Fibroblast of pulmonary artery (primary cell): ENCODE measurements at regions not wholly inside any gene's neighbourhood (a gene's known extent, or its start where the extent isn't known, plus 50 kb on each side); places are given as distances from the start of the nearest gene placed in this dataset.

Experiments
- DNase-seq: peaks from one replicate; pipeline ENCODE4 v3.0.0-alpha.2; 2010; ENCODE audit warnings: low read depth
- H3K4me3 ChIP-seq: replicated peaks from 2 replicates; pipeline ENCODE4 v1.5.1; 2011; ENCODE audit warnings: low read depth, mild to moderate bottlenecking, control low read depth, low read length, moderate library complexity
- CTCF ChIP-seq: IDR thresholded peaks from 2 replicates; pipeline ENCODE4 v1.5.1; 2011; ENCODE audit warnings: mild to moderate bottlenecking, control low read depth, low read length, inconsistent platforms; ENCODE audit errors: missing control alignments

GRCh38 chr1:4269330-4269729, 369.3 kb upstream of the C1orf174 start:
- no peak for DNase-seq
- no peak for TF ChIP-seq CTCF
- no peak overlapping the region for H3K4me3 ChIP-seq

GRCh38 chr1:4269952-4270570, 370.0 kb upstream of the C1orf174 start:
- DNase-seq: no peak
- no peak overlapping the region for H3K4me3 ChIP-seq
- TF ChIP-seq CTCF: no peak

- TF ChIP-seq CTCF: no peak
- DNase-seq: no peak
- H3K4me3 ChIP-seq: no peak overlapping the region
Observed at GRCh38 chr1:4270651-4271337, 370.7 kb upstream of the C1orf174 start.

- H3K4me3 ChIP-seq: no peak overlapping the region
- TF ChIP-seq CTCF: no peak
- DNase-seq: no peak
Observed at GRCh38 chr1:4271338-4271998, 371.4 kb upstream of the C1orf174 start.

GRCh38 chr1:4272568-4272967, 372.5 kb upstream of the C1orf174 start:
- no peak overlapping the region for H3K4me3 ChIP-seq
- no peak for TF ChIP-seq CTCF
- DNase-seq: no peak

- no peak overlapping the region for H3K4me3 ChIP-seq
- TF ChIP-seq CTCF: no peak
- DNase-seq: no peak
Observed at GRCh38 chr1:4273243-4273642, 373.2 kb upstream of the C1orf174 start.
